ENCODE measurements at regions not wholly inside any gene's neighbourhood (a gene's known extent, or its start where the extent isn't known, plus 50 kb on each side); places are given as distances from the start of the nearest gene placed in this dataset.

GRCh38 chr22:47858773-47859306, 1096.4 kb downstream of the TBC1D22A start:
- no peak overlapping the region for H3K9ac ChIP-seq (ENCODE audit: low read depth, low read length)
- H2BK15ac ChIP-seq (ENCODE audit: low read depth, low read length), result no peak overlapping the region
- H3K9me3 ChIP-seq (ENCODE audit: control insufficient read depth, insufficient read depth, low read length), result peaks cover 25% of the 10 kb centered on the region
- H2BK20ac ChIP-seq (ENCODE audit: low read depth, low read length), result no peak overlapping the region
- H4K5ac ChIP-seq (ENCODE audit: low read depth, low read length), result no peak overlapping the region
- H3K27ac ChIP-seq (ENCODE audit: insufficient read depth, low read length), result no peak overlapping the region
- no peak overlapping the region for H3K56ac ChIP-seq (ENCODE audit: extremely low read depth, insufficient read depth, low read length)
- no peaks in the 10 kb centered on the region for H4K20me1 ChIP-seq (ENCODE audit: insufficient read depth, low read length)
- no peak overlapping the region for H2BK5ac ChIP-seq (ENCODE audit: low read depth, low read length, poor library complexity, severe bottlenecking)
- no peak overlapping the region for H3K4me2 ChIP-seq (ENCODE audit: low read depth, low read length)
- H2AK9ac ChIP-seq (replicated peaks; ENCODE audit: low read depth, low read length, poor library complexity), result no peak overlapping the region
- no peak overlapping the region for H2AK5ac ChIP-seq (ENCODE audit: low read depth, low read length)
- no TSS peak for BruUV-seq (replicated peaks)
- no peaks in the 10 kb centered on the region for H3K27me3 ChIP-seq (ENCODE audit: control insufficient read depth, insufficient read depth, low read length)
- H3K4ac ChIP-seq (ENCODE audit: low read depth, low read length), result no peak overlapping the region
- H4K8ac ChIP-seq (ENCODE audit: low read depth in 2 of 2, low read length in 2 of 2), result no peak overlapping the region
- intact Hi-C loops (cut with micrococcal nuclease) (no loop called here), in situ Hi-C loops (cut with MboI; ENCODE audit: low sequenced_read_pairs) (no loop called here), dilution Hi-C loops (cut with HindIII; ENCODE audit: low sequenced_read_pairs, unreplicated experiment) (no loop called here)
- H3K4me1 ChIP-seq (ENCODE audit: control insufficient read depth, insufficient read depth, low read length), result no peaks in the 10 kb centered on the region
- H3K4me3 ChIP-seq (ENCODE audit: insufficient read depth, low read depth, low read length), result no peak overlapping the region
- TF ChIP-seq FOS (IDR thresholded peaks at IDR 0.05; ENCODE audit: low read depth, low read length), result no peak
- TF ChIP-seq RFX5 (IDR thresholded peaks at IDR 0.05; ENCODE audit: low read depth, low read length), result no peak
- TF ChIP-seq, protein P1, sequence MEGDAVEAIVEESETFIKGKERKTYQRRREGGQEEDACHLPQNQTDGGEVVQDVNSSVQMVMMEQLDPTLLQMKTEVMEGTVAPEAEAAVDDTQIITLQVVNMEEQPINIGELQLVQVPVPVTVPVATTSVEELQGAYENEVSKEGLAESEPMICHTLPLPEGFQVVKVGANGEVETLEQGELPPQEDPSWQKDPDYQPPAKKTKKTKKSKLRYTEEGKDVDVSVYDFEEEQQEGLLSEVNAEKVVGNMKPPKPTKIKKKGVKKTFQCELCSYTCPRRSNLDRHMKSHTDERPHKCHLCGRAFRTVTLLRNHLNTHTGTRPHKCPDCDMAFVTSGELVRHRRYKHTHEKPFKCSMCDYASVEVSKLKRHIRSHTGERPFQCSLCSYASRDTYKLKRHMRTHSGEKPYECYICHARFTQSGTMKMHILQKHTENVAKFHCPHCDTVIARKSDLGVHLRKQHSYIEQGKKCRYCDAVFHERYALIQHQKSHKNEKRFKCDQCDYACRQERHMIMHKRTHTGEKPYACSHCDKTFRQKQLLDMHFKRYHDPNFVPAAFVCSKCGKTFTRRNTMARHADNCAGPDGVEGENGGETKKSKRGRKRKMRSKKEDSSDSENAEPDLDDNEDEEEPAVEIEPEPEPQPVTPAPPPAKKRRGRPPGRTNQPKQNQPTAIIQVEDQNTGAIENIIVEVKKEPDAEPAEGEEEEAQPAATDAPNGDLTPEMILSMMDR (conservative IDR thresholded peaks at IDR 0.05; ENCODE audit: low read depth, low read length), result no peak
- TF ChIP-seq RAD21 (IDR thresholded peaks at IDR 0.05; ENCODE audit: low read length), result no peak
- no peak for TF ChIP-seq RCOR1 (IDR thresholded peaks at IDR 0.05; ENCODE audit: insufficient replicate concordance, low read length)
- no peak for TF ChIP-seq CHD1 (IDR thresholded peaks at IDR 0.05; ENCODE audit: low read depth, low read length)
- TF ChIP-seq MXI1 (IDR thresholded peaks at IDR 0.05; ENCODE audit: borderline replicate concordance, low read depth, low read length), result no peak
- TF ChIP-seq, protein P2, sequence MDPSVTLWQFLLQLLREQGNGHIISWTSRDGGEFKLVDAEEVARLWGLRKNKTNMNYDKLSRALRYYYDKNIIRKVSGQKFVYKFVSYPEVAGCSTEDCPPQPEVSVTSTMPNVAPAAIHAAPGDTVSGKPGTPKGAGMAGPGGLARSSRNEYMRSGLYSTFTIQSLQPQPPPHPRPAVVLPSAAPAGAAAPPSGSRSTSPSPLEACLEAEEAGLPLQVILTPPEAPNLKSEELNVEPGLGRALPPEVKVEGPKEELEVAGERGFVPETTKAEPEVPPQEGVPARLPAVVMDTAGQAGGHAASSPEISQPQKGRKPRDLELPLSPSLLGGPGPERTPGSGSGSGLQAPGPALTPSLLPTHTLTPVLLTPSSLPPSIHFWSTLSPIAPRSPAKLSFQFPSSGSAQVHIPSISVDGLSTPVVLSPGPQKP (IDR thresholded peaks at IDR 0.05; ENCODE audit: borderline replicate concordance, low read depth, low read length), result no peak
- TF ChIP-seq CEBPB (IDR thresholded peaks at IDR 0.05; ENCODE audit: low read depth, low read length), result no peak
- no peak for TF ChIP-seq NFE2L2 (IDR thresholded peaks at IDR 0.05; ENCODE audit: low read depth, low read length)
- TF ChIP-seq SMC3 (IDR thresholded peaks at IDR 0.05; ENCODE audit: low read depth, low read length), result no peak
- no peak for TF ChIP-seq POLR2A (IDR thresholded peaks at IDR 0.05; ENCODE audit: low read depth, low read length)
- no peak for TF ChIP-seq MAFK (IDR thresholded peaks at IDR 0.05; ENCODE audit: low read depth, low read length)
- no peak for TF ChIP-seq BHLHE40 (IDR thresholded peaks at IDR 0.05; ENCODE audit: low read depth, low read length)
- TF ChIP-seq USF2 (IDR thresholded peaks at IDR 0.05; ENCODE audit: low read depth, low read length), result no peak
- TF ChIP-seq MAZ (IDR thresholded peaks at IDR 0.05; ENCODE audit: borderline replicate concordance, low read depth, low read length), result no peak
- ATAC-seq (ENCODE audit: low read depth) (no peak), DNase-seq (no peak)
- no peaks in the 10 kb centered on the region for H3K9me1 ChIP-seq (ENCODE audit: insufficient read depth, low read length)
- H3K36me3 ChIP-seq (ENCODE audit: control insufficient read depth, insufficient read depth, low read length), result no peaks in the 10 kb centered on the region
- no peak overlapping the region for H3K18ac ChIP-seq (ENCODE audit: low read depth, low read length)
- ChIA-PET POLR2A (ENCODE audit: unreplicated experiment) (no interaction called here), CTCF (no interaction called here)
- H4K91ac ChIP-seq (ENCODE audit: insufficient read depth, low read depth, low read length), result no peak overlapping the region
- no peak overlapping the region for H2BK120ac ChIP-seq (ENCODE audit: low read depth, low read length)
- H3K14ac ChIP-seq (replicated peaks; ENCODE audit: low read depth, low read length), result no peak overlapping the region
- no peak overlapping the region for H2AFZ ChIP-seq (replicated peaks; ENCODE audit: low read length, poor library complexity)
- no peaks in the 10 kb centered on the region for H3K79me1 ChIP-seq (ENCODE audit: low read depth in 1 of 2, low read length in 2 of 2)
- no peak overlapping the region for H3K23ac ChIP-seq (ENCODE audit: low read depth, low read length)

Data from IMR-90 (cell line).